HEK293 (cell line): ENCODE measurements at regions not wholly inside any gene's neighbourhood (a gene's known extent, or its start where the extent isn't known, plus 50 kb on each side); places are given as distances from the start of the nearest gene placed in this dataset.

ENCODE experiments used
- GLIS1 ChIP-seq: fragments of 450-650 bp; formaldehyde crosslinking; IDR thresholded peaks from 2 replicates; pipeline ENCODE4 v1.5.1; 2016; ENCODE audit warnings: missing biosample characterization, missing genetic modification characterization
- KLF8 ChIP-seq: fragments of 450-650 bp; formaldehyde crosslinking; IDR thresholded peaks from 2 replicates; pipeline ENCODE4 v1.5.1; 2016; ENCODE audit warnings: missing biosample characterization, missing genetic modification characterization
- PRDM1 ChIP-seq: fragments of 450-650 bp; formaldehyde crosslinking; IDR thresholded peaks from 2 replicates; pipeline ENCODE4; 2016; ENCODE audit warnings: missing biosample characterization, missing genetic modification characterization
- RBAK ChIP-seq: fragments of 450-650 bp; formaldehyde crosslinking; IDR thresholded peaks from 2 replicates; pipeline ENCODE4 v1.5.1; 2016; ENCODE audit warnings: missing biosample characterization, missing genetic modification characterization
- SALL2 ChIP-seq: fragments of 450-650 bp; formaldehyde crosslinking; IDR thresholded peaks from 2 replicates; pipeline ENCODE4 v1.5.0; 2017; ENCODE audit warnings: missing biosample characterization, mild to moderate bottlenecking, missing genetic modification characterization, borderline replicate concordance
- SP3 ChIP-seq: fragments of 450-650 bp; formaldehyde crosslinking; IDR thresholded peaks from 2 replicates; pipeline ENCODE4 v1.5.1; 2016; ENCODE audit warnings: missing biosample characterization, missing genetic modification characterization
- ZBTB1 ChIP-seq: fragments of 450-650 bp; formaldehyde crosslinking; IDR thresholded peaks from 2 replicates; pipeline ENCODE4 v1.5.1; 2016; ENCODE audit warnings: missing biosample characterization, missing genetic modification characterization
- ZBTB21 ChIP-seq: fragments of 450-650 bp; formaldehyde crosslinking; IDR thresholded peaks from 2 replicates; pipeline ENCODE4 v1.5.1; 2017; ENCODE audit warnings: missing biosample characterization, missing genetic modification characterization
- ZFP3 ChIP-seq: fragments of 450-650 bp; formaldehyde crosslinking; IDR thresholded peaks from 2 replicates; pipeline ENCODE4 v1.5.1; 2016; ENCODE audit warnings: low read depth, missing biosample characterization, missing genetic modification characterization
- ZNF10 ChIP-seq: fragments of 450-650 bp; formaldehyde crosslinking; IDR thresholded peaks from 2 replicates; pipeline ENCODE4 v1.5.1; 2017; ENCODE audit warnings: missing biosample characterization, missing genetic modification characterization
- ZNF23 ChIP-seq: fragments of 450-650 bp; formaldehyde crosslinking; IDR thresholded peaks from 2 replicates; pipeline ENCODE4 v1.5.1; 2016; ENCODE audit warnings: missing biosample characterization, missing genetic modification characterization, borderline replicate concordance
- ZNF24 ChIP-seq: fragments of 450-650 bp; formaldehyde crosslinking; IDR thresholded peaks from 2 replicates; pipeline ENCODE4 v1.5.1; 2016; ENCODE audit warnings: missing biosample characterization, missing genetic modification characterization
- ZNF302 ChIP-seq: fragments of 450-650 bp; formaldehyde crosslinking; IDR thresholded peaks from 2 replicates; pipeline ENCODE4 v1.5.1; 2016; ENCODE audit warnings: missing biosample characterization, missing genetic modification characterization, low read depth
- ZNF560 ChIP-seq: fragments of 450-650 bp; formaldehyde crosslinking; IDR thresholded peaks from 2 replicates; pipeline ENCODE4 v1.5.1; 2017; ENCODE audit warnings: missing biosample characterization, missing genetic modification characterization, borderline replicate concordance
- ZNF571 ChIP-seq: fragments of 450-650 bp; formaldehyde crosslinking; IDR thresholded peaks from 2 replicates; pipeline ENCODE4 v1.5.0; 2017; ENCODE audit warnings: missing biosample characterization, missing genetic modification characterization
- ZNF677 ChIP-seq: fragments of 450-650 bp; IDR thresholded peaks from 2 replicates; pipeline ENCODE4 v1.5.0; 2018; ENCODE audit warnings: missing biosample characterization, mild to moderate bottlenecking, missing genetic modification characterization, moderate library complexity
- TF ChIP-seq, protein P1 (sequence below): fragments of 450-650 bp; formaldehyde crosslinking; IDR thresholded peaks from 2 replicates; pipeline ENCODE4 v1.5.1; 2017; ENCODE audit warnings: missing biosample characterization, missing genetic modification characterization
- TF ChIP-seq, protein P2 (sequence below): fragments of 450-650 bp; IDR thresholded peaks from 2 replicates; pipeline ENCODE4 v1.5.1; 2018; ENCODE audit warnings: missing biosample characterization, missing genetic modification characterization
- TF ChIP-seq, protein P3 (sequence below): fragments of 450-650 bp; formaldehyde crosslinking; IDR thresholded peaks from 2 replicates; pipeline ENCODE4 v1.5.1; 2016; ENCODE audit warnings: missing biosample characterization, missing genetic modification characterization
- TF ChIP-seq, protein P4 (sequence below): fragments of 450-650 bp; formaldehyde crosslinking; IDR thresholded peaks from 2 replicates; pipeline ENCODE4 v1.5.1; 2016; ENCODE audit warnings: missing biosample characterization, missing genetic modification characterization
- TF ChIP-seq, protein P5 (sequence below): fragments of 450-650 bp; formaldehyde crosslinking; IDR thresholded peaks from 2 replicates; pipeline ENCODE4 v1.5.1; 2016; ENCODE audit warnings: missing biosample characterization, missing genetic modification characterization
- TF ChIP-seq, protein P6 (sequence below): fragments of 450-650 bp; formaldehyde crosslinking; IDR thresholded peaks from 2 replicates; pipeline ENCODE4 v1.5.1; 2017; ENCODE audit warnings: missing biosample characterization, missing genetic modification characterization
- TF ChIP-seq, protein P7 (sequence below): fragments of 450-650 bp; formaldehyde crosslinking; IDR thresholded peaks from 2 replicates; pipeline ENCODE4 v1.5.1; 2016; ENCODE audit warnings: missing biosample characterization, missing genetic modification characterization

DNA sequence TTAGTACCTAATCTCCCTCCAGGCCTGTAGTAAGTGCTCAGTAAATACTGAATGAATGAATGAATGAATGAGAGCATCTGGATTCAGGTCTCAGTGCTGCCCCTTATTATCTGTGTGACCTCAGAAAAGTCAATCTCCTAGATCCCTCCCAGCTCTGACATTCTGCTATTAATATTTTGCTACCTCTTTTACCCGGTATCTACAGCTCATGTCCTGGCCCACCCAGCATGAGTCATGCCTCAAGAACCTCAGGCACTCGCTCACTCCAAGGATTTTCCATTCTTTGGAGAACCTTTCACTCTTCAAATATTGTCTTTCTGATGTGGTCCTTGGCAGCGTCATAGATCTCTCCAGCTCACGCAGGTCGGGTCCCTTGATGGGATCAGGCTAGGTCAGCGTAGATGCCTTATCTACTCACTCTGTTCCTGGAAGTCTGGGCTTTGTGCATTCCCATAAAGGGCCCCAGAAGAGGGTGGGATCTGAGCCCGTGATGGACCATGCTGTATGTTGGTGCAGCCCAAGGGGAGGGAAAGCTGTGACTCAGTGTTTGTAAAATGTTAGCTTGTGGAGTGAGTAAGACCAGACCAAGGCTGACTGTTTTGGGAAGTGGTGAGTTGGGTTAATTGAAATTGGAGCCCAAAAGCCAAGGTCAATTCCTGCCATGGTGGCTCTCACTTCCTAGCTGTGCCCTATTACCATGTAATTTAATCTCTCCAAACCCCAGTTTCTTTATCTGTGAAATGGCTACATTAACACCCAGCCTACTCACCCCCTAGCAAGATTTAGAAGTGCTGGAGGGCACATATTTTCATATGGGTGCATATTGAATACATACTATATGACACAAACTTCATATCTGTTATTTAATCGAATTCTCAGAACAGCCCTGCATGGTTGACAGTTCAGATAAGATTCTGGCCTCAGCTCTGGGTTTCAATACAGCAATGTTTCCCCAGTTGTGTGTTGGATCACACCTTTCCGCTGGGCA, 214.1 kb upstream of the USP24 start (continued):
- TF ChIP-seq, protein P1, sequence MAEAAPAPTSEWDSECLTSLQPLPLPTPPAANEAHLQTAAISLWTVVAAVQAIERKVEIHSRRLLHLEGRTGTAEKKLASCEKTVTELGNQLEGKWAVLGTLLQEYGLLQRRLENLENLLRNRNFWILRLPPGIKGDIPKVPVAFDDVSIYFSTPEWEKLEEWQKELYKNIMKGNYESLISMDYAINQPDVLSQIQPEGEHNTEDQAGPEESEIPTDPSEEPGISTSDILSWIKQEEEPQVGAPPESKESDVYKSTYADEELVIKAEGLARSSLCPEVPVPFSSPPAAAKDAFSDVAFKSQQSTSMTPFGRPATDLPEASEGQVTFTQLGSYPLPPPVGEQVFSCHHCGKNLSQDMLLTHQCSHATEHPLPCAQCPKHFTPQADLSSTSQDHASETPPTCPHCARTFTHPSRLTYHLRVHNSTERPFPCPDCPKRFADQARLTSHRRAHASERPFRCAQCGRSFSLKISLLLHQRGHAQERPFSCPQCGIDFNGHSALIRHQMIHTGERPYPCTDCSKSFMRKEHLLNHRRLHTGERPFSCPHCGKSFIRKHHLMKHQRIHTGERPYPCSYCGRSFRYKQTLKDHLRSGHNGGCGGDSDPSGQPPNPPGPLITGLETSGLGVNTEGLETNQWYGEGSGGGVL (tag by site-specific recombination) = peak; percentile 66; the same call in 1 of the 2 replicates
- TF ChIP-seq PRDM1 = peak; percentile 75; the same call in 1 of the 2 replicates
- TF ChIP-seq ZNF10 (tag by site-specific recombination) = peak; percentile 58; the same call in 1 of the 2 replicates
- TF ChIP-seq, protein P2, sequence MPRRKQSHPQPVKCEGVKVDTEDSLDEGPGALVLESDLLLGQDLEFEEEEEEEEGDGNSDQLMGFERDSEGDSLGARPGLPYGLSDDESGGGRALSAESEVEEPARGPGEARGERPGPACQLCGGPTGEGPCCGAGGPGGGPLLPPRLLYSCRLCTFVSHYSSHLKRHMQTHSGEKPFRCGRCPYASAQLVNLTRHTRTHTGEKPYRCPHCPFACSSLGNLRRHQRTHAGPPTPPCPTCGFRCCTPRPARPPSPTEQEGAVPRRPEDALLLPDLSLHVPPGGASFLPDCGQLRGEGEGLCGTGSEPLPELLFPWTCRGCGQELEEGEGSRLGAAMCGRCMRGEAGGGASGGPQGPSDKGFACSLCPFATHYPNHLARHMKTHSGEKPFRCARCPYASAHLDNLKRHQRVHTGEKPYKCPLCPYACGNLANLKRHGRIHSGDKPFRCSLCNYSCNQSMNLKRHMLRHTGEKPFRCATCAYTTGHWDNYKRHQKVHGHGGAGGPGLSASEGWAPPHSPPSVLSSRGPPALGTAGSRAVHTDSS (tag by site-specific recombination) = no peak
- peak; percentile 6; the same call in 1 of the 2 replicates for TF ChIP-seq GLIS1 (tag by site-specific recombination)
- TF ChIP-seq, protein P3, sequence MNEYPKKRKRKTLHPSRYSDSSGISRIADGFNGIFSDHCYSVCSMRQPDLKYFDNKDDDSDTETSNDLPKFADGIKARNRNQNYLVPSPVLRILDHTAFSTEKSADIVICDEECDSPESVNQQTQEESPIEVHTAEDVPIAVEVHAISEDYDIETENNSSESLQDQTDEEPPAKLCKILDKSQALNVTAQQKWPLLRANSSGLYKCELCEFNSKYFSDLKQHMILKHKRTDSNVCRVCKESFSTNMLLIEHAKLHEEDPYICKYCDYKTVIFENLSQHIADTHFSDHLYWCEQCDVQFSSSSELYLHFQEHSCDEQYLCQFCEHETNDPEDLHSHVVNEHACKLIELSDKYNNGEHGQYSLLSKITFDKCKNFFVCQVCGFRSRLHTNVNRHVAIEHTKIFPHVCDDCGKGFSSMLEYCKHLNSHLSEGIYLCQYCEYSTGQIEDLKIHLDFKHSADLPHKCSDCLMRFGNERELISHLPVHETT (tag by site-specific recombination) = no peak
- TF ChIP-seq ZNF560 (tag by site-specific recombination) = no peak
- no peak for TF ChIP-seq ZFP3 (tag by site-specific recombination)
- TF ChIP-seq KLF8 (tag by site-specific recombination) = 0 out of 2 replicates have a peak, but pooled peaks have one; percentile 44
- no peak for TF ChIP-seq RBAK
- TF ChIP-seq, protein P4, sequence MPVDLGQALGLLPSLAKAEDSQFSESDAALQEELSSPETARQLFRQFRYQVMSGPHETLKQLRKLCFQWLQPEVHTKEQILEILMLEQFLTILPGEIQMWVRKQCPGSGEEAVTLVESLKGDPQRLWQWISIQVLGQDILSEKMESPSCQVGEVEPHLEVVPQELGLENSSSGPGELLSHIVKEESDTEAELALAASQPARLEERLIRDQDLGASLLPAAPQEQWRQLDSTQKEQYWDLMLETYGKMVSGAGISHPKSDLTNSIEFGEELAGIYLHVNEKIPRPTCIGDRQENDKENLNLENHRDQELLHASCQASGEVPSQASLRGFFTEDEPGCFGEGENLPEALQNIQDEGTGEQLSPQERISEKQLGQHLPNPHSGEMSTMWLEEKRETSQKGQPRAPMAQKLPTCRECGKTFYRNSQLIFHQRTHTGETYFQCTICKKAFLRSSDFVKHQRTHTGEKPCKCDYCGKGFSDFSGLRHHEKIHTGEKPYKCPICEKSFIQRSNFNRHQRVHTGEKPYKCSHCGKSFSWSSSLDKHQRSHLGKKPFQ = no peak
- TF ChIP-seq, protein P5, sequence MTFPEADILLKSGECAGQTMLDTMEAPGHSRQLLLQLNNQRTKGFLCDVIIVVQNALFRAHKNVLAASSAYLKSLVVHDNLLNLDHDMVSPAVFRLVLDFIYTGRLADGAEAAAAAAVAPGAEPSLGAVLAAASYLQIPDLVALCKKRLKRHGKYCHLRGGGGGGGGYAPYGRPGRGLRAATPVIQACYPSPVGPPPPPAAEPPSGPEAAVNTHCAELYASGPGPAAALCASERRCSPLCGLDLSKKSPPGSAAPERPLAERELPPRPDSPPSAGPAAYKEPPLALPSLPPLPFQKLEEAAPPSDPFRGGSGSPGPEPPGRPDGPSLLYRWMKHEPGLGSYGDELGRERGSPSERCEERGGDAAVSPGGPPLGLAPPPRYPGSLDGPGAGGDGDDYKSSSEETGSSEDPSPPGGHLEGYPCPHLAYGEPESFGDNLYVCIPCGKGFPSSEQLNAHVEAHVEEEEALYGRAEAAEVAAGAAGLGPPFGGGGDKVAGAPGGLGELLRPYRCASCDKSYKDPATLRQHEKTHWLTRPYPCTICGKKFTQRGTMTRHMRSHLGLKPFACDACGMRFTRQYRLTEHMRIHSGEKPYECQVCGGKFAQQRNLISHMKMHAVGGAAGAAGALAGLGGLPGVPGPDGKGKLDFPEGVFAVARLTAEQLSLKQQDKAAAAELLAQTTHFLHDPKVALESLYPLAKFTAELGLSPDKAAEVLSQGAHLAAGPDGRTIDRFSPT (tag by site-specific recombination) = 0 out of 2 replicates have a peak, but pooled peaks have one; percentile 12
- no peak for TF ChIP-seq SALL2 (tag by site-specific recombination)
- no peak for TF ChIP-seq ZNF302 (tag by site-specific recombination)
- peak; percentile 74 for TF ChIP-seq ZBTB21 (tag by site-specific recombination)
- no peak for TF ChIP-seq ZNF571 (tag by site-specific recombination)
- no peak for TF ChIP-seq ZNF677 (tag by site-specific recombination)
- TF ChIP-seq, protein P6, sequence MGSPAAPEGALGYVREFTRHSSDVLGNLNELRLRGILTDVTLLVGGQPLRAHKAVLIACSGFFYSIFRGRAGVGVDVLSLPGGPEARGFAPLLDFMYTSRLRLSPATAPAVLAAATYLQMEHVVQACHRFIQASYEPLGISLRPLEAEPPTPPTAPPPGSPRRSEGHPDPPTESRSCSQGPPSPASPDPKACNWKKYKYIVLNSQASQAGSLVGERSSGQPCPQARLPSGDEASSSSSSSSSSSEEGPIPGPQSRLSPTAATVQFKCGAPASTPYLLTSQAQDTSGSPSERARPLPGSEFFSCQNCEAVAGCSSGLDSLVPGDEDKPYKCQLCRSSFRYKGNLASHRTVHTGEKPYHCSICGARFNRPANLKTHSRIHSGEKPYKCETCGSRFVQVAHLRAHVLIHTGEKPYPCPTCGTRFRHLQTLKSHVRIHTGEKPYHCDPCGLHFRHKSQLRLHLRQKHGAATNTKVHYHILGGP (tag by site-specific recombination) = no peak
- TF ChIP-seq, protein P7, sequence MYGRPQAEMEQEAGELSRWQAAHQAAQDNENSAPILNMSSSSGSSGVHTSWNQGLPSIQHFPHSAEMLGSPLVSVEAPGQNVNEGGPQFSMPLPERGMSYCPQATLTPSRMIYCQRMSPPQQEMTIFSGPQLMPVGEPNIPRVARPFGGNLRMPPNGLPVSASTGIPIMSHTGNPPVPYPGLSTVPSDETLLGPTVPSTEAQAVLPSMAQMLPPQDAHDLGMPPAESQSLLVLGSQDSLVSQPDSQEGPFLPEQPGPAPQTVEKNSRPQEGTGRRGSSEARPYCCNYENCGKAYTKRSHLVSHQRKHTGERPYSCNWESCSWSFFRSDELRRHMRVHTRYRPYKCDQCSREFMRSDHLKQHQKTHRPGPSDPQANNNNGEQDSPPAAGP (tag by site-specific recombination) = peak; percentile 88
- no peak for TF ChIP-seq ZBTB1 (tag by site-specific recombination)
- peak; percentile 76; the same call in 1 of the 2 replicates for TF ChIP-seq ZNF24
- peak; percentile 30; the same call in 1 of the 2 replicates for TF ChIP-seq SP3
- no peak for TF ChIP-seq ZNF23 (tag by site-specific recombination)
